A549 (cell line): ENCODE measurements at regions not wholly inside any gene's neighbourhood (a gene's known extent, or its start where the extent isn't known, plus 50 kb on each side); places are given as distances from the start of the nearest gene placed in this dataset.

Source experiments
- ATAC-seq, 2 experiments: fragments of 200-7000 bp in 1 of 2; fragments of >200 bp in 1 of 2; cut with Nextera tagmentation in 1 of 2; cut with Tn5 transposase in 1 of 2; 3 replicates each; pipeline versions ENCODE4 v1.8.0 to v1.9.1; 2018 to 2020; ENCODE audit warnings: mild to moderate bottlenecking in 1 of 2, moderate library complexity in 1 of 2
- CTCF ChIA-PET: fragments of 300-600 bp; sonication (Branson Sonifier 250); formaldehyde crosslinking; extraction: SDS; loops from one replicate; lab custom pipeline; 2021; ENCODE audit warnings: antibody characterized with exemption, inconsistent platforms; lab: Yijun Ruan, JAX
- POLR2A ChIA-PET: fragments of 350-600 bp; formaldehyde crosslinking; extraction: SDS; loops from one replicate; lab custom pipeline; 2021; ENCODE audit warnings: antibody characterized with exemption, inconsistent platforms; lab: Yijun Ruan, JAX
- DNase-seq, 2 experiments: peaks; one replicate each; pipeline versions ENCODE4 v3.0.0 to v3.0.0-alpha.2; 2011 to 2016; ENCODE audit warnings: low read depth in 1 of 2, low spot score in 1 of 2
- FAIRE-seq: peaks from 2 replicates; lab custom pipeline; 2011; peaks lifted over from hg19 to GRCh38; lab: Jason Lieb, UNC
- H3K27ac ChIP-seq, 2 experiments: fragments of >200 bp; sonication (Bioruptor Twin); formaldehyde crosslinking; 3 replicates each; pipeline ENCODE4 v1.5.1; 2016 to 2017
- H3K4me1 ChIP-seq: fragments of >200 bp; sonication (Bioruptor Twin); formaldehyde crosslinking; 3 replicates; pipeline ENCODE4 v1.6.1; 2016
- H3K4me2 ChIP-seq: fragments of >200 bp; sonication (Bioruptor Twin); formaldehyde crosslinking; 3 replicates; pipeline ENCODE4 v1.6.1; 2016
- H3K4me3 ChIP-seq: fragments of >200 bp; sonication (Bioruptor Twin); formaldehyde crosslinking; 3 replicates; pipeline ENCODE4 v1.5.1; 2016
- H3K9me3 ChIP-seq: fragments of >200 bp; sonication (Bioruptor Twin); formaldehyde crosslinking; 3 replicates; pipeline ENCODE4 v1.6.1; 2016
- CEBPB ChIP-seq, 2 experiments: fragments of >200 bp in 1 of 2; sonication (Bioruptor Twin) in 1 of 2; formaldehyde crosslinking in 1 of 2; IDR thresholded peaks; 2 replicates each; pipeline ENCODE4 v1.6.1; 2012 to 2016
- EHMT2 ChIP-seq: fragments of 200-600 bp; sonication (generic); IDR thresholded peaks from 2 replicates; pipeline ENCODE4 v1.6.1; 2016; ENCODE audit warnings: antibody characterized with exemption, low read depth, mild to moderate bottlenecking, moderate library complexity
- EP300 ChIP-seq, 2 experiments: fragments of >200 bp; sonication (Bioruptor Twin); formaldehyde crosslinking; IDR thresholded peaks; 2 replicates in 1 of 2; 3 replicates in 1 of 2; pipeline ENCODE4 v1.6.1; 2016 to 2017
- FOSL2 ChIP-seq, 2 experiments: fragments of 450-650 bp in 1 of 2; fragments of >200 bp in 1 of 2; sonication (Bioruptor Twin) in 1 of 2; formaldehyde crosslinking; IDR thresholded peaks; 2 replicates each; pipeline versions ENCODE4 v1.5.0 to v1.6.1; 2016 to 2020; ENCODE audit warnings: mild to moderate bottlenecking in 1 of 2, moderate library complexity in 1 of 2
- HEYL ChIP-seq: fragments of 250-450 bp; sonication (Bioruptor Pico); IDR thresholded peaks from 2 replicates; pipeline ENCODE4 v1.8.0; 2021; ENCODE audit warnings: mild to moderate bottlenecking, moderate library complexity
- HOXA7 ChIP-seq: fragments of 250-450 bp; sonication (Bioruptor Pico); IDR thresholded peaks from 2 replicates; pipeline ENCODE4 v1.5.0; 2020; ENCODE audit warnings: mild to moderate bottlenecking, moderate library complexity
- HOXB5 ChIP-seq: fragments of 250-450 bp; sonication (Bioruptor Pico); IDR thresholded peaks from 2 replicates; pipeline ENCODE4 v1.5.0; 2020; ENCODE audit warnings: mild to moderate bottlenecking, moderate library complexity
- JUN ChIP-seq, 2 experiments: fragments of >200 bp; sonication (Bioruptor Twin); formaldehyde crosslinking; IDR thresholded peaks; 2 replicates in 1 of 2; 3 replicates in 1 of 2; pipeline ENCODE4 v1.6.1; 2016 to 2017
- NFE2L2 ChIP-seq: fragments of 150-350 bp; conservative IDR thresholded peaks from 2 replicates; pipeline ENCODE4 v1.6.1; 2014; ENCODE audit warnings: low read length
- PHF8 ChIP-seq: fragments of 200-600 bp; sonication (generic); IDR thresholded peaks from 2 replicates; pipeline ENCODE4 v1.6.1; 2016; ENCODE audit warnings: low read depth, mild to moderate bottlenecking, antibody characterized with exemption, moderate library complexity, borderline replicate concordance
- RARB ChIP-seq: fragments of 250-450 bp; sonication (Bioruptor Pico); IDR thresholded peaks from 2 replicates; pipeline ENCODE4 v1.8.0; 2021; ENCODE audit warnings: mild to moderate bottlenecking, moderate library complexity
- RCOR1 ChIP-seq: fragments of 150-350 bp; IDR thresholded peaks from 2 replicates; pipeline ENCODE4 v1.6.1; 2014; ENCODE audit warnings: antibody characterized with exemption, low read length, low read depth
- SMC3 ChIP-seq: fragments of >200 bp; sonication (Bioruptor Twin); formaldehyde crosslinking; IDR thresholded peaks from 3 replicates; pipeline ENCODE4 v1.6.1; 2018; ENCODE audit warnings: inconsistent platforms
- TFCP2L1 ChIP-seq: fragments of 250-450 bp; sonication (Bioruptor Pico); IDR thresholded peaks from 2 replicates; pipeline ENCODE4 v1.5.0; 2021; ENCODE audit warnings: mild to moderate bottlenecking
- TP53 ChIP-seq: fragments of 250-450 bp; sonication (Bioruptor Pico); IDR thresholded peaks from 2 replicates; pipeline ENCODE4 v1.5.0; 2021; ENCODE audit warnings: mild to moderate bottlenecking, moderate library complexity
- ZC3H11A ChIP-seq: fragments of 450-650 bp; IDR thresholded peaks from 2 replicates; pipeline ENCODE4 v1.6.1; 2014; ENCODE audit warnings: antibody characterized with exemption, mild to moderate bottlenecking
- WGBS: methylation state at CpG from one replicate; pipeline ENCODE4 v1.1.6; 2017; ENCODE audit errors: missing lambda C conversion rate; 5-methylcytosine and 5-hydroxymethylcytosine counted together
- TF ChIP-seq, protein P1 (sequence below): IDR thresholded peaks from 2 replicates; pipeline ENCODE4 v1.6.1; 2012
- TF ChIP-seq, protein P2 (sequence below): IDR thresholded peaks from 2 replicates; pipeline ENCODE4 v1.6.1; 2012; ENCODE audit warnings: low read depth, borderline replicate concordance
- TF ChIP-seq, protein P3 (sequence below): fragments of 250-450 bp; sonication (Bioruptor Pico); IDR thresholded peaks from 2 replicates; pipeline ENCODE4 v1.5.0; 2021; ENCODE audit warnings: mild to moderate bottlenecking, moderate library complexity, borderline replicate concordance
- TF ChIP-seq, protein P4 (sequence below): fragments of 200-600 bp; sonication (generic); IDR thresholded peaks from 2 replicates; pipeline ENCODE4 v1.6.1; 2016; ENCODE audit warnings: antibody characterized with exemption, mild to moderate bottlenecking, moderate library complexity
- TF ChIP-seq, protein P5 (sequence below): fragments of 450-650 bp; IDR thresholded peaks from 2 replicates; pipeline ENCODE4 v1.6.1; 2014; ENCODE audit warnings: antibody characterized with exemption

DNA sequence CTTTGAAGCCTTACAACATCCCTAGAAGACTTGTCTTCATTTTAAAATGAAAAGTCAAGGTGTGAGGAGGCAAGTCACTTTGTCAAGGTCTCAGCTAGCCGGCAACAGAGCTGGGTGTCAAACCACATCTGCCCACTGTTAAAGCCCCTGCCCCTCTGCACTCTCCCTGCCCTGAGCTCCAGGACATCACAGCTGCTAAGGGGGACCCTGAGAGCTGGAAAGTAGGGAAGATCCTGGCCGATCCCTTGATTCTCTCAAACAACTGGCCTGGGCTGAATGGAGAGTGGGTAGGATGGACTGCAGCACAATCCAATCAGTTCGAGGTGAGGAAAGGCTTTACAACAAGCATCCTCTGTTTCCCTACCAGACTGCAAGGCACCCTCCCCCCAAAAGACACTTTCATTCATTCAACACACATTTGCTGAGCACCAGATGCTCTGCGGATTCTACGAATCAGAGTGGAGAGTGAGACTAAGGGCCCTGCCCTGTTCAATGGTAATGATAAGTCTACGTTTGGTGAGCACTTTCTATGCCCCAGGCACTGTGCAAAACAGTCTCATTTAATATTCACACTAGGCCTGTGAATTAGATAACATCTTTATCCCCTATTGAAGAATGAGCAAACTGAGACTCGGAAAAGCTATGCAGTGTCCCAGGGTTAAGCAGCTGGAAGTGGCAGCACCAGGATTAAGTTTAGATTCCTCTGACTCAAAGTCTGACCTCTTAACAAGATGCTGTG is 148.1 kb downstream of the HERPUD2 start:
- Histone ChIP-seq H3K9me3 (no peaks in the 10 kb centered on the region), H3K4me1 (no peaks in the 10 kb centered on the region), H3K27ac (no peak overlapping the region), H3K4me3 (no peak overlapping the region), H3K4me2 (no peak overlapping the region)
- CTCF ChIA-PET: no interaction called here
- DNase-seq (no peak), FAIRE-seq (no peak), ATAC-seq (no peak)
- TF ChIP-seq JUN (IDR thresholded peaks at IDR 0.05): no peak
- TF ChIP-seq PHF8: no peak
- POLR2A ChIA-PET: no interaction called here
- 44% methylated on average over 7 of the region's 7 CpGs for WGBS

DNA sequence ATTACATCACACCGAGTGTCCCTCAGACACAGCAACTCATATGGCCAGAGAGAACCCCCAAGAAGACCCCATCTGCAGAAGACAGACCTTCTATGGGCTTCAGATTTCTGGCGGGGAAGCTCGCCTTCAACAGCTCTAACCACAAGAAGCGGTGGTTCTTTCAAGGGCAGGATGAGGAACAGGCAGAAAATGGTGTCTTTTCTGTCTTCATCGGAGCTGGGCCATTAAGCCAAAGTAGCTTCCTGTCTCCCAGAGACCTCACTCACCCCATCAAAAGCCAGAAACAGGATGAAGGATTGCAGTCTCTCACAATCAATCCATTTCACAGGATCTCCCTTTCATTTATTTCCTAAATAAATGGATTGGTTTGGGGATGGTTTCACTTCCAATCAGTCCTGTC is 149.1 kb downstream of the HERPUD2 start:
- ChIA-PET POLR2A (no interaction called here), CTCF (interaction anchor here (0.9 to 1.9 kb wide), 2 partner anchors 8 to 79 kb away, joined by 3 to 4 read pairs; no protein-coding TSS in a partner anchor)
- TF ChIP-seq RARB (CRISPR knock-in tag) (no peak), JUN (IDR thresholded peaks at IDR 0.05) (no peak), RCOR1 (no peak), TP53 (no peak), HOXB5 (CRISPR knock-in tag) (no peak), EP300 (IDR thresholded peaks at IDR 0.05) (no peak), SMC3 (no peak), EHMT2 (no peak), CEBPB (IDR thresholded peaks at IDR 0.05) (no peak), HOXA7 (CRISPR knock-in tag) (no peak), TFCP2L1 (CRISPR knock-in tag) (no peak), HEYL (CRISPR knock-in tag) (no peak), NFE2L2 (no peak), ZC3H11A (no peak), FOSL2 (IDR thresholded peaks at IDR 0.05) (no peak), FOSL2 (CRISPR knock-in tag; IDR thresholded peaks at IDR 0.05) (no peak)
- TF ChIP-seq, protein P1, sequence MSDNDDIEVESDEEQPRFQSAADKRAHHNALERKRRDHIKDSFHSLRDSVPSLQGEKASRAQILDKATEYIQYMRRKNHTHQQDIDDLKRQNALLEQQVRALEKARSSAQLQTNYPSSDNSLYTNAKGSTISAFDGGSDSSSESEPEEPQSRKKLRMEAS: no peak
- TF ChIP-seq, protein P2, sequence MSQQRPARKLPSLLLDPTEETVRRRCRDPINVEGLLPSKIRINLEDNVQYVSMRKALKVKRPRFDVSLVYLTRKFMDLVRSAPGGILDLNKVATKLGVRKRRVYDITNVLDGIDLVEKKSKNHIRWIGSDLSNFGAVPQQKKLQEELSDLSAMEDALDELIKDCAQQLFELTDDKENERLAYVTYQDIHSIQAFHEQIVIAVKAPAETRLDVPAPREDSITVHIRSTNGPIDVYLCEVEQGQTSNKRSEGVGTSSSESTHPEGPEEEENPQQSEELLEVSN: no peak
- TF ChIP-seq, protein P3, sequence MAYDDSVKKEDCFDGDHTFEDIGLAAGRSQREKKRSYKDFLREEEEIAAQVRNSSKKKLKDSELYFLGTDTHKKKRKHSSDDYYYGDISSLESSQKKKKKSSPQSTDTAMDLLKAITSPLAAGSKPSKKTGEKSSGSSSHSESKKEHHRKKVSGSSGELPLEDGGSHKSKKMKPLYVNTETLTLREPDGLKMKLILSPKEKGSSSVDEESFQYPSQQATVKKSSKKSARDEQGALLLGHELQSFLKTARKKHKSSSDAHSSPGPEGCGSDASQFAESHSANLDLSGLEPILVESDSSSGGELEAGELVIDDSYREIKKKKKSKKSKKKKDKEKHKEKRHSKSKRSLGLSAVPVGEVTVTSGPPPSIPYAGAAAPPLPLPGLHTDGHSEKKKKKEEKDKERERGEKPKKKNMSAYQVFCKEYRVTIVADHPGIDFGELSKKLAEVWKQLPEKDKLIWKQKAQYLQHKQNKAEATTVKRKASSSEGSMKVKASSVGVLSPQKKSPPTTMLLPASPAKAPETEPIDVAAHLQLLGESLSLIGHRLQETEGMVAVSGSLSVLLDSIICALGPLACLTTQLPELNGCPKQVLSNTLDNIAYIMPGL (CRISPR knock-in tag): no peak
- TF ChIP-seq, protein P4, sequence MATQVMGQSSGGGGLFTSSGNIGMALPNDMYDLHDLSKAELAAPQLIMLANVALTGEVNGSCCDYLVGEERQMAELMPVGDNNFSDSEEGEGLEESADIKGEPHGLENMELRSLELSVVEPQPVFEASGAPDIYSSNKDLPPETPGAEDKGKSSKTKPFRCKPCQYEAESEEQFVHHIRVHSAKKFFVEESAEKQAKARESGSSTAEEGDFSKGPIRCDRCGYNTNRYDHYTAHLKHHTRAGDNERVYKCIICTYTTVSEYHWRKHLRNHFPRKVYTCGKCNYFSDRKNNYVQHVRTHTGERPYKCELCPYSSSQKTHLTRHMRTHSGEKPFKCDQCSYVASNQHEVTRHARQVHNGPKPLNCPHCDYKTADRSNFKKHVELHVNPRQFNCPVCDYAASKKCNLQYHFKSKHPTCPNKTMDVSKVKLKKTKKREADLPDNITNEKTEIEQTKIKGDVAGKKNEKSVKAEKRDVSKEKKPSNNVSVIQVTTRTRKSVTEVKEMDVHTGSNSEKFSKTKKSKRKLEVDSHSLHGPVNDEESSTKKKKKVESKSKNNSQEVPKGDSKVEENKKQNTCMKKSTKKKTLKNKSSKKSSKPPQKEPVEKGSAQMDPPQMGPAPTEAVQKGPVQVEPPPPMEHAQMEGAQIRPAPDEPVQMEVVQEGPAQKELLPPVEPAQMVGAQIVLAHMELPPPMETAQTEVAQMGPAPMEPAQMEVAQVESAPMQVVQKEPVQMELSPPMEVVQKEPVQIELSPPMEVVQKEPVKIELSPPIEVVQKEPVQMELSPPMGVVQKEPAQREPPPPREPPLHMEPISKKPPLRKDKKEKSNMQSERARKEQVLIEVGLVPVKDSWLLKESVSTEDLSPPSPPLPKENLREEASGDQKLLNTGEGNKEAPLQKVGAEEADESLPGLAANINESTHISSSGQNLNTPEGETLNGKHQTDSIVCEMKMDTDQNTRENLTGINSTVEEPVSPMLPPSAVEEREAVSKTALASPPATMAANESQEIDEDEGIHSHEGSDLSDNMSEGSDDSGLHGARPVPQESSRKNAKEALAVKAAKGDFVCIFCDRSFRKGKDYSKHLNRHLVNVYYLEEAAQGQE: no peak
- TF ChIP-seq, protein P5, sequence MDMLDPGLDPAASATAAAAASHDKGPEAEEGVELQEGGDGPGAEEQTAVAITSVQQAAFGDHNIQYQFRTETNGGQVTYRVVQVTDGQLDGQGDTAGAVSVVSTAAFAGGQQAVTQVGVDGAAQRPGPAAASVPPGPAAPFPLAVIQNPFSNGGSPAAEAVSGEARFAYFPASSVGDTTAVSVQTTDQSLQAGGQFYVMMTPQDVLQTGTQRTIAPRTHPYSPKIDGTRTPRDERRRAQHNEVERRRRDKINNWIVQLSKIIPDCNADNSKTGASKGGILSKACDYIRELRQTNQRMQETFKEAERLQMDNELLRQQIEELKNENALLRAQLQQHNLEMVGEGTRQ: no peak
- no peak for DNase-seq
- no peak for ATAC-seq
- Histone ChIP-seq H3K27ac (no peak overlapping the region), H3K4me3 (no peak overlapping the region), H3K4me1 (no peaks in the 10 kb centered on the region), H3K4me2 (no peak overlapping the region), H3K9me3 (no peaks in the 10 kb centered on the region)
- no peak for FAIRE-seq
- 42% methylated on average over 5 of the region's 5 CpGs for WGBS
